NOMO-1 treated with DMSO at 0.1 percent for 48 hours (cell line): ENCODE measurements at regions not wholly inside any gene's neighbourhood (a gene's known extent, or its start where the extent isn't known, plus 50 kb on each side); places are given as distances from the start of the nearest gene placed in this dataset.

Experiments
- DNase-seq: peaks from one replicate; lab custom pipeline; 2025; ENCODE audit not compliant: unreplicated experiment; lab: John Stamatoyannopoulos, UW

GRCh38 chr13:31925079-31925478 lies 106.5 kb upstream of the FRY start:
- DNase-seq: peak; percentile 37

- no peak for DNase-seq
Measured at GRCh38 chr13:31927219-31927653, 104.3 kb upstream of the FRY start.

- no peak for DNase-seq
Measured at GRCh38 chr13:31929031-31929770, 102.4 kb upstream of the FRY start.

- no peak for DNase-seq
Measured at GRCh38 chr13:31930490-31930889, 101.1 kb upstream of the FRY start.

DNA sequence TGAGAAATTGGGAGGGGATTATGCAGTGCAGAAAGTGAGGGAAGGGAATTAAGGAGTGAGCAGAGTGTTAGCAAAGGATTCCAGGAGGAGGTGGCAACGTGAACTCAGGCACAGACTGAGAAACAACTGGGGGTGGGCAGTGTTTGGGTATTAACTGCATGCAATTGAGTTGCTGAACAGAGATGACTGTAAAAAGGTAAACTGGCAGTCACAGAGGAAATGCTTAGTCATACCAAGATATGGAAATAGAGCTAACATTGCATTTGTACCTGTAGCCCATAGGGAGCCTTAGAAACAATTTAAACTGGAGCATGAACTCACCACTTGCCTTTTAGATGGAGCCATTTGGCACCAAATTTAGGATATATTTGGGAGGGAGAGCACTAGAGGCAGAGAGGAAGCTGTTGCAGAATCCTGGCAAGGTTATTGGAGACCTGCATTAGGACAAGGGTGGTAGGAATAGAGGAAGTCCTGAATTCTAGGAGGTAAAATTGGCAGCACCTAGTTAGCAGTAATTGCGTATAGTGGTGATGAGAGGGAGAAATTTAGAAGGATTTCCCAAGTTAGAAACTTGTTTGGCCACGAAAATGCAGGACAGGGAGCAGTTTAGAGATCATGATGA lies 100.6 kb upstream of the FRY start:
- DNase-seq: peak; percentile 63

DNA sequence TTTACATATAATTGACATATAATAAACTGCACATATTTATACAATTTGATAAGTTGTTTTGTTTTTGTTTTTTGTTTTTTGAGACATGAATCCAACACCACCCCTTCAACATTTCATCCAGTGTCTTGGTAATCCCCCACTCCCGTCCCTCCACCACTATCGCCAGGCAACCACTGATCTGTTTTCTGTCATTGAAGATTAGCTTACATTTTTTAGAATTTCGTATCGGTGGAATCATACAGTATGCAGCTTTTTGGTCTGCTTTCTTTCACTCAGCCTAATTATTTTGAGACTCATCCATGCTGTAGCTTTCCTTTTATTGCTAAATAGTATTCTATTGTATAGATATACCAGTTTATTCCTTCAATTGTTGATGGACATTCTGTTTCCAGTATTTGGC lies 94.1 kb upstream of the FRY start:
- DNase-seq: no peak

- DNase-seq: no peak
Measured at GRCh38 chr13:31940076-31940475, 91.5 kb upstream of the FRY start.

DNA sequence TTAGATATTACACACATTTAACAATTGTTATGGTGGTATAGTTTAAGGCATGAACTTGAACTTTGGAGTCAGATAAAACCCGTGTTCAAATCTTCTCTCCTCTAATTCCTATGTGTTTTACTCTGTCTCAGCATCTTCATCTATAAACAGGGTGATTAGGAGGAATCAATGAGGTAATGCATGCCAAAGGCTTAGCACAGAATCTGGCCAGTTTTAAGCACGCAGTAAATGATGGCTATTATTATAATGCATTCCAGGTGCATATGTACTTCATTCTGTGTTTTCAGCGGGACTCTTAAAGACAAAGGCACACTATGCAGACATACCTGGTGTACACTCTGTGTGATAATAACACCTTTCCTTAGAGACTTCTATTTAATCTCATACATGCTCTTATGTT lies 88.0 kb upstream of the FRY start:
- no peak for DNase-seq

- no peak for DNase-seq
Measured at GRCh38 chr13:31944262-31945160, 87.1 kb upstream of the FRY start.

DNA sequence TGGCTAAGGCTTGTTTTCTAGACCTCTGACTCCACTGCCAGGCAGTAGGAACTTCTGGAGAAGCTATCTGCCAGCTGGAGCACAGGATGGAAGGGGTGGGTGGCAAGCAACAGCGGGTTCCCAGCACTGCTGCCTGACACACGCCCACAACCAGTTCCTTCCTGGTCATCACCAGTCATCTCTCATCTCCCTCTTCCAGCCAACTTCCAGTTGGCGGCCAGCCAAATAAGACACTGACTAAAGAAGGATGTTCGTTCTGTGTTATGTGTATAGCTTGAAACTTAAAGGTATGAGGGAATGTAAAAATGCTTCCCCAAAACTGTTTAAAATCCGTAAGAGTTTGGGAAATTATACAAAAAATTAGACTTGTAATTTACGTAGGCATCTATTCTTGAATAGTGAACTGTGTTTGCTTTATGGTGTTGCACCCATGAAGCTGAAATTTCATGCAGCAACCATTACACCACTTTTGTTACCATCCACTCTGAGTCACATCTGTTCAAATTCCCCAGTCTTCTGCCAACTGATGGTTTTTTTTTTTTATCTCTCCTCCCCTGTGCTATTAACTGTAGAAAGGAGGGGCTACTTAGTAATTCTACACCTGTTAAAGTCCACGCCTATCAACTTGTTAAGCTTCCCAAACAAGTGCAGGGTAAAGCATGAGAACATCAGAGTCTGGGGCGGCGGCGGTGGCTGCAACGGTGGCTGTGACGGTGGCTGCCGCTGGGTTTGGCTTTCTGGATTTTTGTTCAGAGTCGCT lies 86.2 kb upstream of the FRY start:
- peak; percentile 20 for DNase-seq

DNA sequence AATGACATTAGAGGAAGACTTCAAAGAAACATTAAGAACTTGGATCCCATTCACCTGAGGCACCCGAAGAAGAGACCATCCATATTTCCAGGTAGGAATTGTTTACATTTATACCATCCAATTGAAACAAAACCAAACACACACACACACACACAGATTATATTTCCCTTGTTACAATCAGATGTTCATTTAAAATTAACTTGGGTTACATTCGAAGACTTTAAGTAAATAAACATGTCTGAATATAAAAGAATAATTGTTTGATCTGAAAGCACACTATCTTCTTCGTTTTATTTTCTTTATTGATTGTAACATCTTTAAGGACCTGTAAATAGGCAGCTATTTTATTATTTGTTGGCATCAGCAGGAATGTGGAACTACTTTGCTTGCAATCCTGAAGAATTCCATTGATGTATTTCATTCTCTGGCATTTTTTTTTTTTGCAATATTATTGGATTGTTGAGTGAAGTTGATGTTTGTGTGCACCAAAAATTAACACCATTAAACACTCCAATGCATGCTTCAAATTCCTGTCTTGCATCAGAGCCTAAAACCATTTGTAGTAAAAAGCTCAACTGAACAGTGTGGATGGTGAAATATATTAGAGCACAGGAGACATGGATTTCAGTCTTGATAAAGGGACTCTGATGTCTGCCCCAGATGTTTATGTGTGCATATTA lies 85.3 kb upstream of the FRY start:
- DNase-seq: peak; percentile 21

- DNase-seq: peak; percentile 20
Measured at GRCh38 chr13:31947105-31947504, 84.5 kb upstream of the FRY start.

DNA sequence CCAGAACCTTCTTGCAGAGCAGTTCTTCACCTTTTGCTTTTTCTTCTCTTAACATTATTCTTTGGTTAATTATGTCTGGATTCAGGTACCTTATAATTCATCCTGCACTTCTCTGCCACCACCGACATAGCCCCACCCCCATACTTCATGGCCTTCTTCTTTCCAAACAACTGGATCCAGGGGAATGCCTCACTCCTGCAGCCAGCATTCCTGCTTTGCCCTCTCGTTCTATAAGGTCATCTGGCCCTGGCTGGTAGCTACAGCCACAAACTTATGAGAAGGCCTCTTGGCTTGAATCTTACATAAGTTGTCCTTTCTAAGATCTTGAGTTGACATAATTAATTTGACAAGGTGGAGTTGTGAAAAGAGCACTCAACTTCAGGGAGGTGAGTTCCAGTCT lies 84.1 kb upstream of the FRY start:
- no peak for DNase-seq

- peak; percentile 46 for DNase-seq
Measured at GRCh38 chr13:31949486-31949885, 82.1 kb upstream of the FRY start.

- DNase-seq: peak; percentile 61
Measured at GRCh38 chr13:31950111-31950815, 81.3 kb upstream of the FRY start.

DNA sequence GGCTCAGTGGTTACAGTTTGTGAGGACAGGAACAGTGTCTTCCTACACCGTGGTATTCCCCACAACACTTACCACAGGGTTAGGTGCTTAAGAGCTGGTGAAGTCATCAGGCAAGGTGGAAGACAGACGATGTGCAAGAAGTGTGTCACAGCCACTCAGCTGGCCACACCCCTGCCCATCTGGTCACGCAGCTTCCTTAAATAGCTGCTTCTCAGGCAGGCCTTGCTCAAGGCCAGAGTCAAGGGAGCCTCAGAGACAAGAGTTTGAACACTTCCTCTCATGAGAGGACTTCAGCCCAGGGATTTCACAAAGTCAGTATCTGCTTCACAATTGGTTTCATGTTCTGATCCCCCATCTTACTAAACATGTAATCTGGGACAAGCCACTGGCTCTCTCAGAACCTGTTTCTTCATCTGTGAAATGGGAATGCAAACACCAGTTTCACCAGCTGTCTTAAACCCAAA lies 80.3 kb upstream of the FRY start:
- DNase-seq: peak; percentile 100

DNA sequence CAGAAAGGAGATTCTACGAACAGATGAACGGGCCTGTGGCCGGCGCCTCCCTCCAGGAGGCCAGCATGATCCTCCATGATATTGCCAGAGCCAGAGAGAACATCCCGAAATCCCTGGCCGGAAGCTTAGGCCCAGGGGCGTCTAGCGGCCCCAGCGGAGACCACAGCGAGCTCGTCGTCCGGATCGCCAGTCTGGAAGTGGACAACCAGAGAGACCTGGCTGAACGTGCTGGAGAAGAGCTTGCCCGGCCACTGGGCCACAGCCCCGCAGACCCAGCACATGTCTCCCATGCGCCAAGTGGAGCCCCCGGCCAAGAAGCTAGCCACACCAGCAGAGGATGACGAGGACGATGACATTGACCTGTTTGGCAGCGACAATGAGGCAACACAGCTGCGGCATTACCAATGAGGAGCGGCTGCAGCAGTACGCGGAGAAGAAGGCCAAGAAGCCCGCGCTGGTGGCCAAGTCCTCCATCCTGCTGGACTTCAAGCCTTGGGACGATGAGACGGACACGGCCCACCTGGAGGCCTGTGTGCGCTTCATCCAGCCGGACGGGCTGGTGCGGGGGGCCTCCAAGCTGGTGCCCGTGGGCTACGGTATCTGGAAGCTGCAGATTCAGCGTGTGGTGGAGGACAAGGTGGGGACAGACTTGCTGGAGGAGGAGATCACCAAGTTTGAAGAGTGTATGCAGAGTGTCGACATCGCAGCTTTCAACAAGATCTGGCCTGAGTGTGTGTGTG lies 78.8 kb upstream of the FRY start:
- no peak for DNase-seq

DNA sequence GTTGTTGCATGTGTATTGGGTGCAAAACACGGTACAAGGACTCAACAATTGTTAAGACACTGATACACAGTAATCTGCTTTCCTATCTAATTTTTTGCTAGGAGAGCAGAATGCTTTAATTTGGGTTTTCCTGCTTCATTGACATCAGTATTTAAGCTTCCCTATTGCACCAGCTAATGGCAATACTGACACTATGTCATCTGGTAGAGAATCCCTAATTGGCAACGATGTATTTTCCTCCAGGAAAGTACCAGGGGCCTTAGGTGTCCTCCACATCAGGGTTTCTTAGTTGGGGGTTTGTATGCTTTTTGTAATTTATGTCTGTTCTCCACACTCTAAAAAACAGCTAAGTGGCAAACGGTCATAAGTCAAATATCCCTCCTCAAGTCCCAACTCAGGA lies 76.5 kb upstream of the FRY start:
- no peak for DNase-seq

DNA sequence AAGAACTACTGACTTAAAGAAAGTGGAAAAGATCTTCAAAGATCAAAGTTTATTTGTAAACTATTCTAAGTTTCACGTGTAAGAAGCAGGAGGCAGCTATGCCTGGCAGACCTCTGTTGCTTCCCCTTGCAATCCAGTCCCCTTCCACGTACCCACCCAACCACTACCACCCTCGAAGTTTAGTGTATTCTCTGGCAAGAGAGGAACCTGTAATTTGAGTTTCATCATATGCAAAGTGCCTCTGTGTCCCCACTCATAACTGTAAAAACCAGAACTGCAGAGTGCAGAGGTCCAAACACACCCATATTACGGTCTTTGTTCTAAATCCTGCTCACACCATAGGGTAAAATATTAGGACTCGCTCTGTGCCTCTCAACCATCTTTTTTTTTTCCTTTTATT lies 75.8 kb upstream of the FRY start:
- peak; percentile 90 for DNase-seq
